GM19468 (cell line): ENCODE measurements at regions not wholly inside any gene's neighbourhood (a gene's known extent, or its start where the extent isn't known, plus 50 kb on each side); places are given as distances from the start of the nearest gene placed in this dataset.
"Not testable (repeated sequence)": the region's sequence is repeated elsewhere in the genome, so short reads cannot be mapped to it uniquely, and the experiment has no call there.

ENCODE experiments used
- ATAC-seq: cut with Tn5 transposase; IDR thresholded peaks from one replicate; pipeline ENCODE4 v1.9.1; 2021; ENCODE audit warnings: mild to moderate bottlenecking, moderate library complexity, moderate number of reproducible peaks; ENCODE audit not compliant: unreplicated experiment; ENCODE audit errors: extremely low read depth

DNA sequence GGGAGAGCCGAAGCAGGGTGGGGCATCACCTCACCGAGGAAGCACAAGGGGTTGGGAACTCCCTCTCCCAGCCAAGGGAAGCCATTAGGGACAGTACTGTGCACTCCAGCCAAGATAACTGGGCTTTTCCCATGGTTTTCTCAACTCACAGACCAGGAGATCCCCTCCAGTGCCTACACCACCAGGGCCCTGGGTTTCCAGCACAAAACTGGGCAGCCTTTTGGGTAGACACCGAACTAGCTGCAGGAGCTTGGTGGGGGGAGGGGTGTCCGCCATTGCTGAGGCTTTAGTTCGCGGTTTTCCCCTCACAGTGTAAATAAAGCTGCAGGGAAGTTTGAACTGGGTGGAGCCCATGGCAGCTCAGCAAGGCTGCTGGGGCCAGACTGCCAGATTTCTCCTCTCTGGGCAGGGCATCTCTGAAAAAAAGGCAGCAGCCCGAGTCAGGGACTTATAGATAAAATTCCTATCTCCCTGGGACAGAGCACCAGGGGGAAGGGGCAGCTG, 129.6 kb upstream of the LMCD1 start:
- ATAC-seq = no peak

DNA sequence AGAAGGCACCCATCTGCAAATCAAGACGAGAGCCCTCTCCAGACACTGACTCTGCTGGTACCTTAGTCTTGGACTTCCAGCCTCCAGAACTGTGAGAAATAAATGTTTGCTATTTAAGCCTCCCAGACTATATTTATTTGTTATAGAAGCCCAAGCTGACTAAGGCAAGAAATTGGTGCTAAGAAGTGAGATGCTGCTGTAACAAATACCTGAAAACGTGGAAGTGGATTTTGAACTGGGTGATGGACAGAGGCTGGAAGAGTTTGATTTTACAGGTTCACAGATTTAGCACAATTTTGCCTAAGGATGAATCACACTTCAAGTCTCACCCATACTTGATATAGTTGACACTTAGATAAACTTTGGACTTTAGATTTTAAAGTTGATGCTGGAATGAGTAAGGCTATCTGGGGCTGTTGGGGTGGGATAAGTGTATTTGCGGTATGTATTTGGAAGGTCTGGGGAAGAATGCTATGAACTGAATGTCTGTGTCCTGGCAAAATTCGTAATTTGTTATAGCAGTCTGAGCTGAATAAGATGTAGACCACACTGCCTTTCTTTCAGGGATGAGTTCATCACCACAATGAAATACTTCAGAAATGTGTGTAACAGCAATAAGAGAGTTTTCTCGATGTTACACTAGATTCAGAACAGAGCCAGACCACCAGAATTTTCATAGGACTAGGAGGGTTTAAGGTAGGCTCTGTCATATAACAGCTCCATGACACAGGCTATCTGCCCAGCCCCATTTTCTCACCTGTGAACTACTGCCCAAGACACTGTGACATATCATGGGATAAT, 120.5 kb upstream of the LMCD1 start:
- no peak for ATAC-seq

DNA sequence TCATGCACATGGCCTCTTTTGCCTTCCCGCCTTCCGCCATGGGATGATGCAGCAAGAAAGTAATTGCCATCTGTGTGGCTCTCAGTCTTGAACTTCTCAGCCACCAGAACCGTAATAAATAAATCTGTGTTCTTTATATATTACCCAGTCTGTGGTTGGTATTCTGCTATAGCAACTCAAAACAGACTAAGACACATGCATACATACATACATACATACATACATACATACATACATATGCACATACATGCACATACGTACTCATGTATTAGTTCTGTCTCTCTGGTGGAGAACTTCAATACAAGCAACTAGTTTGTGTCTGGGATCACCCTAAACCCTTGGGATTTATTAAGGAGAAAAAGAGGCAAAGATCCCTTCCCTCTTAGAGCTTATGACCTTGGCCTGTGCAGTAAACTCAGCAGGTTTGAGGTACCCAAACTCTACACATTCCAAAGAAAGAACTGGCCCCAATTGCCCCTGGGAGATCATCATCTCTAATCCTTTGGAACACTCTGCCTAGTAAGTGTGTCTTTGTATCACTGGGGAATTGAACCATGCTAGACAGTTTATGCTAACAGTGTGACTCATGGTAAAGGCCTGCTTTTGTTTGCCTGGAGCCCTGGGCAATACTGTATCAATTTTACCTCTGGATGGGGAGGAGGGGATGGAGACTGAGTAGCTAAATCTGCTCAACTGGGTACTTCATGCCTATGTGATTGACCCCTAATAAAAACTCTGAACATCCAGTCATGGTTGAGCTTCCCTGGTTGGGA, 115.6 kb upstream of the LMCD1 start:
- no peak for ATAC-seq

DNA sequence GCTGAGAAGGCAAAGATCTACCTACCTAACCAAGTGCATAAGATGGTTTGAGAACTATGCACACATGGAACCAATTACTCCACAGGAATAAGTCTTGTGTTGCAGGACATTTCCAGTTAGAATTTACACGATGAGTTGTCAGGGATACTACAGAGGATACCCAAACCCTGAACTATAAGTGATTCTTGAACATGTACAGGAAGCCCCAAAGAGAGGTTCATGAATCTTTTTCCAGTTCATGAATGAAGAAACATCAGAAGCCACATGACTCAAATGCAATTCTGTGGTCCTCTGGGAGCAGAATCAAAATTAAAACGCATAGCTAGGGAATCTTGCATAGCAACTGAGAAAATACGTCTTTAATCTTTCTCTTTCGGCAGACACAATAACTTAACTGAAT, 114.1 kb upstream of the LMCD1 start:
- no peak for ATAC-seq

DNA sequence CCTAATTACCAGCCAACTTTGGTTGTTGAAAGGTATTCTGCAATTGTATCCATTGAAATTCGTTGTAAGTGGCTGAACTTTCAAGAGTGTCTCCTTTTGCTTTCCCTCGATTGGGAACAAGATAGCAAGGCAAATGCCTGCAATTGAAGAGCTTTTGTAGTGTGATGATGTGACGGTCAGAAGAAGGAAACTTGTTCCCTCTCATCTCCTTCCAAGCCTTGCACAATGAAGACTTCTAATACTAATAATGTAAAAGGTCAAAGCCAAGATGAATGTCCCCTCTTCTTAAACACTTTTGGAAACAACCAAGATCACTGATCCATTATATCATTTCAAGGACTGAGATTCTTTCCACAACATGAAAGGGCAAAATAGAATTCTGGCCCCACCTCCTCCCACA, 101.9 kb upstream of the LMCD1 start:
- no peak for ATAC-seq

DNA sequence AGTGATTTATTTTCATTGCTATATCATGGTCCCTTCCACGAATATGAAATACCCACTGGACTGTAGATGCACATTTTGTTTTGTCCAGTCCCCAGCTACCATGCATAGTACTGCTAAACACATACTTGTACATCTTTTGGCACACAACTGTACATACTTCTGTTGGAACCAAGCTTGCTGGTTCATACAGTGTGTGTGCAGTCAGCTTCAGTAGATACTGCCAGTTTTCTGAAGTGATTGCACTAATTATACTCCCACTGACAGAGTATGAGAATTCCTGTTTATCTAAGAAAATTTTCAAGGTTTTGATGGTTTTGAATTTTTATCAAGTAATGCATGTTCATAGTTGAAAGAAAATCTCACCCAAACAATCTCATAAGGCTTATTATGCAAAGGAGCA, 100.7 kb upstream of the LMCD1 start:
- no peak for ATAC-seq

DNA sequence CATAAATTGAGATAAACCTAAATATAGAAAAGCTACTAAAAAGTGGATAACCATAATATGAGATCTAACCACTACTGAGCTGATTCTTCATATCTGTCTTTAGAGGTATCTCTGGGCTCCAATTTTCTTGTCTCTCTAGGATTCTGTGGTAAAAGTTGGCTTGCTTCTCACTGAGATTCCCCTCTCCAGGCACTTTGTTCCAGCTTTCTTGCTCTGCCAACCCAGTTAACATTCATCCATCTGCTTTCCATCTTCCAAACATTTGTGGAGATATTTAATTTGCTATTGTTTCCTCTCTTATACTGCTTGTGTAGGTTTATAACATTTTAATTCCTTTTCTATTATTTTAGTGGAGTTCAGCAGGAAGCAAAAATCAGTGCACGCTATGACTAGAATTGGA, 97.6 kb upstream of the LMCD1 start:
- no peak for ATAC-seq

DNA sequence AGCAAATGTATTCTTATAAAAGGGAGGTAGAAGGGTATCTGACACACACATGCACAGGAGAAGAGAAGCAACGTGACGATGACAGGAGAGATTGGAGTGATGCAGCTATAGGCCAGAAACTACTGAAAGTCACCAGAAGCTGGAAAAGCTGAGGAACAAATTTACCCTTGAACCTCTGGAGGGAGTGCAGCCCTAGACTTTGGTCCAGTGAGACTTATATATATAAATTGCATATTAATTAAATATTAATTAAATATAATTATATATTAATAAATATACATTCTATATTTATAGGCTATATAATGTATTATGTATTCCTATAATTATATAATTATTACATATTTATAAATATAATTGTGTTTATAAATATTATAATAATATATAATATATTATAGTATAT, 96.5 kb upstream of the LMCD1 start:
- no peak for ATAC-seq

DNA sequence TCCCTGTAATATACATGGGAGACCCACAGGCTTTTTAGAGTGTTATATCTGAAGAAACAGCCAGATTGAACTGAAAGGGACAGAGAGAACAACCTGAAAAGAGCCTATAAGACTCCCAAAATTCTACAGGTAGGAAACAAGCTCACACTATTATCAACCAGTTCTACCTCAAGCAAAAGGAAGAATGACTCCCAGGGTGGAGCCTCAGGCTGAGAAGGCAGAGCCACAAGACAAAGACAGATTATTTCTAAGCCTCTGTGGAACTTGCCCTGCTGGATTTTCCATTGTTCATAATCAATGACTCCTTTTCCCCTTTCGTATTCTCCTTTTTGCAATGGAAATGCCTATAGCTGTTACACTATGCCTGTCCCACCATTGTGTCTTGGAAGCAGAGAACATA, 95.1 kb upstream of the LMCD1 start:
- ATAC-seq = no peak

DNA sequence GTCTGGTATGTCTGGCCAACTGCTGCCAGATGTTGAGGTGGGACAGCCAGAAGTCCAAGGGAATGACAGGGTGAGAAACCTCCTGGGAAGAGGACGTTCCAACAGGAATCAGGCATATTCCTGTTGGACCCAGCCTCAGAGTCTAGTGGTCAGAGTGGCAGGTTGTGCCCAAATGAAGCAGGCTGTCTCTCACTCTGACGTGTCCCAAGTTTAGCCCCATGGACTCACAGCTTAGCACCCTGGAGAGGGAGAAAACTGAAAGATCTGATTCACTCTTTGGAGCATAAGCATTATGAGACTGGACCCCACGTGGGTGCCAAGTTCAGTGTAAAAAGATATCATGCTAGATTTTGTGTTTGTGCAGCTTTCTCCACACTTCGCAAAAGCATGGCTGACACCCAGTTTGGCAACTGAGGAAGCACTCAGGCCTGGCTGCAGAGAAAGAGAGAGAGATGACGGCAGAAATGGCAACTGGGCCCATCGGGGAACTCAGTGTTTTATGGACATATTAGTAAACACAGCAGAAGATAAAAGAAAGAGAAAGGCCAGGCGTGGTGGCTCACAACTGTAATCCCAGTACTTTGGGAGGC, 88.2 kb upstream of the LMCD1 start:
- no peak for ATAC-seq

DNA sequence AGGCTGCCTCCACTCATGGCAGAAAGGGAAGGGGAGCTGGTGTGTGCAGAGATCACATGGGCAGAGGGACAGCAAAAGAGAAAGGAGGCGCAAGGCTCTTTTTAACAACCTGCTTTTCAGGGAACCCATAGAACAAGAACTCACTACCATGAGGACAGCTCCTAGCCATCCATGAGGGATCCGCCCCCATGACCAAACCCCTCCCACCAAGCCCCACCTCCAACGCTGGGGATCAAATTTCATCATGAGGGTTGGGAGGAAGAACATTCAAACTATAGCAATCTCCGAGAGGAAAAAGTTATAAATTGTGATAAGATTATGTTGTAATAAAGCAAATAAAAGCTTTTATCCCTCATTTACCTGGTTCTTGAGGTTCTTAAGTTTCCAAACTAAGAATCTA, 84.7 kb upstream of the LMCD1 start:
- no peak for ATAC-seq

DNA sequence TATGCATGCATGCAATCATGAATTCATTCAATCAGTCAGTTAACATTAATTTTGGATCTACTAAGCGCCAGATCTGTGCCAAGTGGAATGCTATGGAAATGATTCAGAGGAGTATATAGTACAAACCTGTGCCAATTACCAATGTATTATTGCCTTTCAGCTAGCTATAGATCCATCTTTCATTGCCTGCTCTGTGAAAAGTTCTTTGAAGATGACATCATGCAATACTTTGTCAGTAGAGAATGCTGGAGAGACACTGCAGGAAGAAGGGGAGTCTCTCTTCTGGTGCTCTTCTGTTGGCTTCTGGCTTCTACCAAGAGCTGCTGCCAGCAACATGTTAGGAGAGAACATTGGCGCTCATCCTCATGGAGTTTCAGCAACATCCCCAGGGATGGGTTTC, 81.0 kb upstream of the LMCD1 start:
- ATAC-seq = no peak

DNA sequence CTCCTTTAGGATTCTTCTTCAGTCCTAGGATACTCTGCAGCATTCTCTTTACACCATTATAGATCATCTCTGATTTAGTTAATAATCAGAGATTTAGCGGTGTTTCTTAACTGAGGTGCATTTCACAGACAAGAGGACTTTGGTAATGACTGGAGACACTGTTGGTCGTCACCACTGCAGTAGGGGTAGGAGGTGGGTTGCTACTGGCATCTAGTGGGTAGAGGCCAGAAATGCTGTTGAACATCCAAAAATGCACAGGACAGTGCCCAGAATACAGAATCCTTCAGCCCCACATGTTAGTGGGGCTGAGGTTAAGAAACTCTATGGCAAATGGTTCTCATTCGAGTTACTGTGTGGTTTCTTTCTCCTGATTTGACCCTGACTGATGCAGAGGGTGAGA, 80.4 kb upstream of the LMCD1 start:
- no peak for ATAC-seq

DNA sequence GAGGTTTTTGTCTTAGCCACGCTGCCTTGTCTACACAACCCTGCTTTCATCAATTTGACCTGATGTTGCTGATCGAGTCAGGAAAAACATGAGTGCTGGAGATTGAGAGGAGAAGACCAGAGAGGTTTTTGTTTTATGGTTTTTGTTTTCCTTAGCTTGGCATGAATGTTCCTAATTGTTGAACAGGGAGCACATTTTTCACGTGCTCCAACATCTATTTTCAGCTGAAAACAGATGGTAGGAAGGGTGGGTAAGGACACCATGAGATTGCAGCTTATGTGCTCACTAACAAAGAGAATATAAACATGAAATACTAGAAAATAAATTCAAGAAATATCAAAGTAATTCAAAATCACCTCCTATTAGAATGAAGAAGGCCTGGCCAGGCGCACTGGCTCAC, 79.9 kb upstream of the LMCD1 start:
- ATAC-seq = no peak

DNA sequence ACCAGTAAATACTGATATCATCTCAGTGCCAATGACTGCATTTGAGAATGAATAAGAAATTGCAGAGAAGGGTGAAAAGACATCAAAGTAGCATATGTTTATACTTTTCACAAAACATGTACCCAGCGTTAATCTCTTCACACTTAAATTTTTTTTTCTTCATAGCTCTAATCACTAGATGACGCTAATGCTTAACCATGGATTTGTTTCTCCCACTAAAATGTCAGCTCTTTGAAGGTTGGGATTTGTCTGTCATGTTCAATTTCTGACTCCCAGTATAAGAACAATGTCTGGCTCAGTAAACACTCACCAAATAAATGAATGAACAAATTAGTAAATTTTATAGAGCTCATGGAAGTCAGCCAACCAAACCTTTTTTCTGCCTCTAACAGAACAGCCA, 78.3 kb upstream of the LMCD1 start:
- ATAC-seq = no peak

DNA sequence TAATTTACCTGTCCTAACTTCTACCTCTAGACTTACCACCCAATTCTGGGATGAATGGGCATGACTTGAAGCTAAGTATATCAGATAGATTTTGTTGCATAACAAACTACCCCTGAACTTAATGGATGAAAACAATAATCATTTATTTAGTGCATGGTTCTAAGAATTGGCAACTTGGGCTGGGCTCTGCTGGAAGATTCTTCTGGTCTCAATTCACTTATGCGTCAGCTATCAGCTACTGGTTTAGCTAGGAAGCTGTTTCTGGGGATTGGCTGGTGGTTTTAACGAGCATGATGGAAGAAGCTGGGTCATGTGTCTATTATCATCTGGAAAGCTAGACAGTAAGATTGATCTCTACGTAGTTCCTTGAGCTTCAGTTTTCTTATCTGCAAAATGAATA, 77.3 kb upstream of the LMCD1 start:
- no peak for ATAC-seq

DNA sequence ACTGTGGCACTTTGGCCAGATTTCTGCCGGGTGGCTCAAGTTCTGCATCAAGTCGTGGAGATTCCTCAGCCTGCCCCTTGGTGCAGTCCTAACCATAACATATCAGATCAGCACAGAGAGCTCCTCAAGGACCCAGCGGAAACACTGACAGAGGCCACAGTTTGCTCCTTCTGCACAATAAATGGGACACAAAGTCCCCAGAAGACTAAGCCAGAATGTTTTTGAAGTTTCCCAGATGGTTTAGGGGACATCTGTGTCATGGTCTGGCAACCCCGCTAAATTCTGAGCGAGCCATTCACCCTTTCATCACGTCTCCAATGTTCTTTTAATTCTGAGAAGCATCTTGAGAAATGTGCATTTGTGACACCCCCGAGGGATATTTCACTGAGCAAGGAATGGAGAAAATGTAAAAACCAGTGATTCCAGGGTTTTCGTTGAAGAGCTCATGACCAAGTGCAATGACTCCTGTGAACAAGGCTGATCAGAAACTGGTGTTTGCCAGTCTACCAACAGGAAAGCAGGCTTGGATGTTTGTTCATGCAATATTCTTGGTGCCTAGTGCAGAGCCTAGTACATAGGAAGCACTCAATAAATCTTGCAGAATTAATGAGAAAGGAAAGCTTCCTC, 64.8 kb upstream of the LMCD1 start:
- ATAC-seq = no peak

DNA sequence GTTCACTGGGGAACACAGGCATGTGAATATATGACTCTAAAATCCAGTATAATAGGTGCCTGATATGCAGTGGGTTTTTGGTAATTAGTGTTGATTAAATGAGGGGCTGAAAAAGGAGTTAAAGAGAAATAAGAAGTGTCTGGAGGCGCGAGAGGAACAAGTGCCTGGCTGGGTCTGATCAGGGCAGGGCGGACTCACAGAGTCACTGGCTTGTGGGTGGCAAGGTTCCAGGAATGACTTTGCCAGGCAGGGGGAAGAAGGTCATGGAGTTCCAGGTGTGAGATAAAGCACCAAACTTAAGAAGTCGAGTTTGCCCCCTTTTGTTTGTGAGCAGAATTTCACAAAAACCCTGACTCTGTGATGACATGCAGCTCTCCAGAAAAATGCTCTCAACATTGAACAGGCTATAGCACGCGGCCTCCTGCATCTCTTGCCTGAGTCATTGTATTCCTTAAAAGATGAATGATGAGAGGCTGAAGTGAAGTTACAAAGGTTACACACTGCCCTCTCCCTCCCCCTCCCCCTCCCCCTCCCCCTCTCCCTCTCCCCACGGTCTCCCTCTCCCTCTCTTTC, 63.0 kb upstream of the LMCD1 start:
- no peak for ATAC-seq

DNA sequence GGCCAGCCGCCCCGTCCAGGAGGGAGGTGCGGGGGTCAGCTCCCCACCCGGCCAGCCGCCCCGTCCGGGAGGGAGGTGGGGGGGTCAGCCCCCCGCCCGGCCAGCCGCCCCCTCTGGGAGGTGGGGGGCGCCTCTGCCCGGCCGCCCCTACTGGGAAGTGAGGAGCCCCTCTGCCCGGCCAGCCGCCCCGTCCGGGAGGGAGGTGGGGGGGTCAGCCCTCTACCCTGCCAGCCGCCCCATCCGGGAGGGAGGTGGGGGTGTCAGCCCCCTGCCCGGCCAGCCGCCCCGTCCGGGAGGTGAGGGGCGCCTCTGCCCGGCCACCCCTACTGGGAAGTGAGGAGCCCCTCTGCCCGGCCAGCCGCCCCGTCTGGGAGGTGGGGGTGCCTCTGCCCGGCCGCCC, 61.5 kb upstream of the LMCD1 start:
- not testable (repeated sequence) for ATAC-seq

DNA sequence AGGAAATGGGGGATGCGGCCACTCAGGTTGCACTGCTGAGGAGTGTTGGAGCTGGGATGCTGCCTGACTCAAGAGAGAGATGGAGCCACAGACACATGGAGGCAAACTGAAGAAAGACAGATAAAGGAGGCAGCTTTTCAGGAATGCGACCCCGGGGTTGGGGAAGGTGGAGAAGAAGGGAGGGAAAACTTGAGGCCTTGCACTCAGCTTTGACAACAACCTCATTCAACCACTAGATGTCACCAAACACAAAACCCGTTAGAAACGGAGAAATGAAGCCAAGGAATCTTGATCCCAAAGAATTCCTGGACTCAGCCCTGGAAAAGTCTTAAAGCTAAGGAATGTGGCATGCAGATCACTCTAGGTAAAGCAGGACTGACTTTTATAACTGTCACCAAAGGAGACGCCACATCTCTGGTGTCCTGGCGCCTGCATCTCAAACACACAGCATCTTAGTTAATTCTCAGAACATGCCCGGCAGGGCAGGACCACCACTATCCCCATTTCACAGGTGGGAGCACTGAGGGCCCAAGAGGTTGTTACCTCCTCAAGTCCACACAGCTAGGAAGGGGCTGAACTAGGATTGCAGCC, 59.6 kb upstream of the LMCD1 start:
- no peak for ATAC-seq
